Ectodermal cell (in vitro differentiated cells): ENCODE measurements at regions not wholly inside any gene's neighbourhood (a gene's known extent, or its start where the extent isn't known, plus 50 kb on each side); places are given as distances from the start of the nearest gene placed in this dataset.

ENCODE experiments used
- H3K27ac ChIP-seq: 2 replicates; pipeline ENCODE4 v1.7.0; 2013; ENCODE audit warnings: mild to moderate bottlenecking, low read depth, low read length; ENCODE audit not compliant: insufficient read depth, poor library complexity, severe bottlenecking
- H3K27me3 ChIP-seq: 2 replicates; pipeline ENCODE4 v1.7.0; 2013; ENCODE audit warnings: mild to moderate bottlenecking, low read length; ENCODE audit not compliant: insufficient read depth, control insufficient read depth, poor library complexity, severe bottlenecking
- H3K36me3 ChIP-seq: one replicate; pipeline ENCODE4 v1.7.0; 2013; ENCODE audit warnings: low read length; ENCODE audit not compliant: control insufficient read depth, insufficient read depth
- H3K4me1 ChIP-seq: one replicate; pipeline ENCODE4 v1.7.0; 2013; ENCODE audit warnings: low read length; ENCODE audit not compliant: control insufficient read depth, insufficient read depth
- H3K4me3 ChIP-seq: 2 replicates; pipeline ENCODE4 v1.7.0; 2013; ENCODE audit warnings: low read depth, low read length, control low read depth; ENCODE audit not compliant: insufficient read depth
- H3K9me3 ChIP-seq: 2 replicates; pipeline ENCODE4 v1.7.0; 2013; ENCODE audit warnings: mild to moderate bottlenecking, low read length, moderate library complexity; ENCODE audit not compliant: control insufficient read depth
- WGBS, 2 experiments: methylation state at CpG; one replicate each; pipeline ENCODE4 v1.1.7; 2013; ENCODE audit warnings: missing lambda C conversion rate in 2 of 2; 5-methylcytosine and 5-hydroxymethylcytosine counted together

GRCh38 chr2:226220511-226220910 is 579.1 kb downstream of the IRS1 start:
- Histone ChIP-seq H3K4me3 (no peak overlapping the region), H3K27me3 (no peaks in the 10 kb centered on the region), H3K9me3 (no peaks in the 10 kb centered on the region), H3K4me1 (no peaks in the 10 kb centered on the region), H3K27ac (no peak overlapping the region), H3K36me3 (no peaks in the 10 kb centered on the region)
- 91% methylated on average over 3 of the region's 3 CpGs for WGBS, 2 experiments

- no peaks in the 10 kb centered on the region for H3K4me1 ChIP-seq
- no peaks in the 10 kb centered on the region for H3K36me3 ChIP-seq
- H3K27me3 ChIP-seq = no peaks in the 10 kb centered on the region
- no peaks in the 10 kb centered on the region for H3K9me3 ChIP-seq
- H3K27ac ChIP-seq = no peak overlapping the region
- WGBS, 2 experiments = 90 to 100% methylated on average over 1 of the region's 1 CpG
- no peak overlapping the region for H3K4me3 ChIP-seq
Measured at GRCh38 chr2:226217191-226217590, 582.4 kb downstream of the IRS1 start.

GRCh38 chr2:226216575-226216974 is 583.0 kb downstream of the IRS1 start:
- whole genome bisulfite sequencing, 2 experiments = 95% methylated on average over 6 of the region's 6 CpGs
- no peak overlapping the region for H3K4me3 ChIP-seq
- H3K27ac ChIP-seq = no peak overlapping the region
- no peaks in the 10 kb centered on the region for H3K36me3 ChIP-seq
- no peaks in the 10 kb centered on the region for H3K4me1 ChIP-seq
- no peaks in the 10 kb centered on the region for H3K9me3 ChIP-seq
- H3K27me3 ChIP-seq = no peaks in the 10 kb centered on the region

GRCh38 chr2:226215902-226216503 is 583.6 kb downstream of the IRS1 start:
- Histone ChIP-seq H3K27ac (no peak overlapping the region), H3K36me3 (no peaks in the 10 kb centered on the region), H3K4me1 (no peaks in the 10 kb centered on the region), H3K27me3 (no peaks in the 10 kb centered on the region), H3K4me3 (no peak overlapping the region), H3K9me3 (no peaks in the 10 kb centered on the region)
- WGBS, 2 experiments = 44 to 54% methylated on average over 8 to 10 of the region's 11 CpGs

- 90% methylated on average over 3 to 4 of the region's 4 CpGs for WGBS, 2 experiments
- no peak overlapping the region for H3K27ac ChIP-seq
- no peak overlapping the region for H3K4me3 ChIP-seq
- H3K9me3 ChIP-seq = no peaks in the 10 kb centered on the region
- no peaks in the 10 kb centered on the region for H3K4me1 ChIP-seq
- no peaks in the 10 kb centered on the region for H3K36me3 ChIP-seq
- no peaks in the 10 kb centered on the region for H3K27me3 ChIP-seq
Measured at GRCh38 chr2:226213717-226214116, 585.9 kb downstream of the IRS1 start.

- 100% methylated on average over 1 of the region's 1 CpG for WGBS, 2 experiments
- Histone ChIP-seq H3K36me3 (no peaks in the 10 kb centered on the region), H3K9me3 (no peaks in the 10 kb centered on the region), H3K4me3 (no peak overlapping the region), H3K27ac (no peak overlapping the region), H3K4me1 (no peaks in the 10 kb centered on the region), H3K27me3 (no peaks in the 10 kb centered on the region)
Measured at GRCh38 chr2:226211439-226211838, 588.2 kb downstream of the IRS1 start.

- Histone ChIP-seq H3K27me3 (no peaks in the 10 kb centered on the region), H3K27ac (no peak overlapping the region), H3K36me3 (no peaks in the 10 kb centered on the region), H3K9me3 (no peaks in the 10 kb centered on the region), H3K4me3 (no peak overlapping the region), H3K4me1 (no peaks in the 10 kb centered on the region)
- 87 to 95% methylated on average over 2 of the region's 2 CpGs for WGBS, 2 experiments
Measured at GRCh38 chr2:226208726-226209125, 590.9 kb downstream of the IRS1 start.

GRCh38 chr2:226207671-226208070 is 591.9 kb downstream of the IRS1 start:
- Histone ChIP-seq H3K4me3 (no peak overlapping the region), H3K27me3 (no peaks in the 10 kb centered on the region), H3K4me1 (no peaks in the 10 kb centered on the region), H3K9me3 (no peaks in the 10 kb centered on the region), H3K36me3 (no peaks in the 10 kb centered on the region), H3K27ac (no peak overlapping the region)
- 88% methylated on average over 3 to 4 of the region's 5 CpGs for WGBS, 2 experiments

- no peaks in the 10 kb centered on the region for H3K36me3 ChIP-seq
- no peaks in the 10 kb centered on the region for H3K27me3 ChIP-seq
- no peaks in the 10 kb centered on the region for H3K9me3 ChIP-seq
- H3K27ac ChIP-seq = no peak overlapping the region
- no peaks in the 10 kb centered on the region for H3K4me1 ChIP-seq
- no peak overlapping the region for H3K4me3 ChIP-seq
- WGBS, 2 experiments = 98 to 99% methylated on average over 2 of the region's 2 CpGs
Measured at GRCh38 chr2:226199555-226199954, 600.1 kb downstream of the IRS1 start.

- Histone ChIP-seq H3K9me3 (no peaks in the 10 kb centered on the region), H3K27ac (no peak overlapping the region), H3K4me1 (no peaks in the 10 kb centered on the region), H3K36me3 (no peaks in the 10 kb centered on the region), H3K4me3 (no peak overlapping the region), H3K27me3 (no peaks in the 10 kb centered on the region)
- 87 to 93% methylated on average over 4 of the region's 4 CpGs for WGBS, 2 experiments
Measured at GRCh38 chr2:226198956-226199355, 600.7 kb downstream of the IRS1 start.
